Activated naive CD8-positive, alpha-beta T cell treated with anti-CD3 and anti-CD28 coated beads for 36 hours (primary cell): ENCODE measurements at regions not wholly inside any gene's neighbourhood (a gene's known extent, or its start where the extent isn't known, plus 50 kb on each side); places are given as distances from the start of the nearest gene placed in this dataset.

Experiments
- DNase-seq: peaks from one replicate; pipeline ENCODE4 v3.0.0; 2021
- H3K27ac Mint-ChIP-seq: one replicate; pipeline ENCODE4 v1.8.0; 2022; ENCODE audit warnings: mild to moderate bottlenecking, moderate library complexity, mixed read lengths
- H3K27me3 Mint-ChIP-seq: one replicate; pipeline ENCODE4 v1.8.0; 2022; ENCODE audit warnings: mild to moderate bottlenecking, mixed read lengths
- H3K36me3 Mint-ChIP-seq: one replicate; pipeline ENCODE4 v1.8.0; 2021; ENCODE audit warnings: mild to moderate bottlenecking, mixed read lengths
- H3K4me1 Mint-ChIP-seq: one replicate; pipeline ENCODE4 v1.8.0; 2021; ENCODE audit warnings: mixed read lengths
- H3K4me3 Mint-ChIP-seq: one replicate; pipeline ENCODE4 v1.8.0; 2022; ENCODE audit warnings: mild to moderate bottlenecking, moderate library complexity, mixed read lengths
- H3K9me3 Mint-ChIP-seq: one replicate; pipeline ENCODE4 v1.8.0; 2022; ENCODE audit warnings: mixed read lengths

- Mint-ChIP-seq H3K27ac (no peak overlapping the region), H3K4me1 (no peaks in the 10 kb centered on the region), H3K4me3 (no peak overlapping the region), H3K9me3 (no peaks in the 10 kb centered on the region), H3K36me3 (no peaks in the 10 kb centered on the region), H3K27me3 (no peaks in the 10 kb centered on the region)
- no peak for DNase-seq
Observed at GRCh38 chr22:27627901-27628300, 173.7 kb downstream of the MN1 start.

- no peaks in the 10 kb centered on the region for H3K9me3 Mint-ChIP-seq
- H3K27me3 Mint-ChIP-seq, result peaks cover 1% of the 10 kb centered on the region
- H3K4me3 Mint-ChIP-seq, result no peak overlapping the region
- H3K27ac Mint-ChIP-seq, result no peak overlapping the region
- DNase-seq, result no peak
- H3K4me1 Mint-ChIP-seq, result no peaks in the 10 kb centered on the region
- H3K36me3 Mint-ChIP-seq, result no peaks in the 10 kb centered on the region
Observed at GRCh38 chr22:27628341-27628740, 173.2 kb downstream of the MN1 start.

GRCh38 chr22:27628891-27629631 is 172.5 kb downstream of the MN1 start:
- Mint-ChIP-seq H3K36me3 (no peaks in the 10 kb centered on the region), H3K27ac (no peak overlapping the region), H3K4me1 (no peaks in the 10 kb centered on the region), H3K4me3 (no peak overlapping the region), H3K9me3 (no peaks in the 10 kb centered on the region), H3K27me3 (peaks cover 8% of the 10 kb centered on the region)
- DNase-seq, result no peak

- peaks cover 9% of the 10 kb centered on the region for H3K27me3 Mint-ChIP-seq
- no peaks in the 10 kb centered on the region for H3K9me3 Mint-ChIP-seq
- no peak for DNase-seq
- H3K27ac Mint-ChIP-seq, result no peak overlapping the region
- no peaks in the 10 kb centered on the region for H3K4me1 Mint-ChIP-seq
- no peak overlapping the region for H3K4me3 Mint-ChIP-seq
- H3K36me3 Mint-ChIP-seq, result no peaks in the 10 kb centered on the region
Observed at GRCh38 chr22:27629908-27630673, 171.5 kb downstream of the MN1 start.

- H3K27me3 Mint-ChIP-seq, result peaks cover 9% of the 10 kb centered on the region
- no peaks in the 10 kb centered on the region for H3K36me3 Mint-ChIP-seq
- DNase-seq, result no peak
- H3K4me3 Mint-ChIP-seq, result no peak overlapping the region
- H3K27ac Mint-ChIP-seq, result no peak overlapping the region
- H3K9me3 Mint-ChIP-seq, result no peaks in the 10 kb centered on the region
- H3K4me1 Mint-ChIP-seq, result no peaks in the 10 kb centered on the region
Observed at GRCh38 chr22:27630754-27631153, 170.8 kb downstream of the MN1 start.

- Mint-ChIP-seq H3K4me3 (no peak overlapping the region), H3K9me3 (no peaks in the 10 kb centered on the region), H3K36me3 (no peaks in the 10 kb centered on the region), H3K4me1 (no peaks in the 10 kb centered on the region), H3K27me3 (peaks cover 9% of the 10 kb centered on the region), H3K27ac (no peak overlapping the region)
- no peak for DNase-seq
Observed at GRCh38 chr22:27631641-27632040, 169.9 kb downstream of the MN1 start.

- Mint-ChIP-seq H3K4me3 (no peak overlapping the region), H3K9me3 (no peaks in the 10 kb centered on the region), H3K27me3 (peaks cover 9% of the 10 kb centered on the region), H3K36me3 (no peaks in the 10 kb centered on the region), H3K4me1 (no peaks in the 10 kb centered on the region), H3K27ac (no peak overlapping the region)
- no peak for DNase-seq
Observed at GRCh38 chr22:27632451-27633295, 168.9 kb downstream of the MN1 start.

- Mint-ChIP-seq H3K27ac (no peak overlapping the region), H3K36me3 (no peaks in the 10 kb centered on the region), H3K4me1 (no peaks in the 10 kb centered on the region), H3K27me3 (peaks cover 9% of the 10 kb centered on the region), H3K9me3 (no peaks in the 10 kb centered on the region), H3K4me3 (no peak overlapping the region)
- no peak for DNase-seq
Observed at GRCh38 chr22:27633296-27633871, 168.2 kb downstream of the MN1 start.

- DNase-seq, result no peak
- no peaks in the 10 kb centered on the region for H3K9me3 Mint-ChIP-seq
- H3K36me3 Mint-ChIP-seq, result no peaks in the 10 kb centered on the region
- no peaks in the 10 kb centered on the region for H3K4me1 Mint-ChIP-seq
- no peak overlapping the region for H3K27ac Mint-ChIP-seq
- H3K4me3 Mint-ChIP-seq, result no peak overlapping the region
- peaks cover 9% of the 10 kb centered on the region for H3K27me3 Mint-ChIP-seq
Observed at GRCh38 chr22:27634043-27634740, 167.4 kb downstream of the MN1 start.

- no peak overlapping the region for H3K27ac Mint-ChIP-seq
- no peaks in the 10 kb centered on the region for H3K36me3 Mint-ChIP-seq
- no peak for DNase-seq
- H3K4me3 Mint-ChIP-seq, result no peak overlapping the region
- peaks cover 9% of the 10 kb centered on the region for H3K27me3 Mint-ChIP-seq
- H3K4me1 Mint-ChIP-seq, result no peaks in the 10 kb centered on the region
- H3K9me3 Mint-ChIP-seq, result no peaks in the 10 kb centered on the region
Observed at GRCh38 chr22:27635435-27635834, 166.1 kb downstream of the MN1 start.

- Mint-ChIP-seq H3K4me1 (no peaks in the 10 kb centered on the region), H3K4me3 (no peak overlapping the region), H3K36me3 (no peaks in the 10 kb centered on the region), H3K27ac (no peak overlapping the region), H3K9me3 (no peaks in the 10 kb centered on the region), H3K27me3 (peaks cover 9% of the 10 kb centered on the region)
- DNase-seq, result no peak
Observed at GRCh38 chr22:27635852-27636251, 165.7 kb downstream of the MN1 start.

GRCh38 chr22:27636716-27637508 is 164.6 kb downstream of the MN1 start:
- Mint-ChIP-seq H3K9me3 (no peaks in the 10 kb centered on the region), H3K27me3 (peaks cover 9% of the 10 kb centered on the region), H3K4me1 (no peaks in the 10 kb centered on the region), H3K4me3 (no peak overlapping the region), H3K27ac (no peak overlapping the region), H3K36me3 (no peaks in the 10 kb centered on the region)
- DNase-seq, result no peak

GRCh38 chr22:27637604-27638003 is 164.0 kb downstream of the MN1 start:
- H3K27me3 Mint-ChIP-seq, result peaks cover 9% of the 10 kb centered on the region
- H3K36me3 Mint-ChIP-seq, result no peaks in the 10 kb centered on the region
- H3K4me1 Mint-ChIP-seq, result no peaks in the 10 kb centered on the region
- no peak overlapping the region for H3K4me3 Mint-ChIP-seq
- no peaks in the 10 kb centered on the region for H3K9me3 Mint-ChIP-seq
- no peak overlapping the region for H3K27ac Mint-ChIP-seq
- no peak for DNase-seq
